H1 (cell line): ENCODE measurements at regions not wholly inside any gene's neighbourhood (a gene's known extent, or its start where the extent isn't known, plus 50 kb on each side); places are given as distances from the start of the nearest gene placed in this dataset.

Source experiments
- BCL11A ChIP-seq, 2 experiments: IDR thresholded peaks; one replicate each; pipeline ENCODE4 v1.6.1; 2011; ENCODE audit warnings: low read depth in 2 of 2, low read length in 2 of 2, mild to moderate bottlenecking in 2 of 2
- POU5F1 ChIP-seq: IDR thresholded peaks from 2 replicates; pipeline ENCODE4 v1.6.1; 2011; ENCODE audit warnings: low read depth, mild to moderate bottlenecking, low read length, moderate library complexity

DNA sequence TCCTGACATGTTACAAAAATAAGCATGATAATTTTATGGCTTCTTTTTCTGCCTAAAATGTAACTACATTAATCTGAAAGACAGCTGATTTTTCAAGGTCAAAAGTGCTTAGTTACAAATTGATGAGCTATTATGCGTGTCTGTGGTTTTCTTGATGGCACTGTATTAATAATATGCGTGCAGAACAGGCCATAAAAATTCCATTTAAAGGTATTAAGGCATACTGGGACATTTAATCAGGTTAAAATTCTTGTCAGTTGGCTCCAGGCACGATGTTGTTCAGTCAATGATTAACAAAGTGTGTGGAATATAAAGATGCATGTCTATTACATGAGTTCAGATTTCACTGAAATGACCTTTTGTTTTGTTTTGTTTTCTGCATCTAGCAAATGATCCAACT, 420.1 kb upstream of the ZNF804A start (continued):
- TF ChIP-seq POU5F1 = no peak
- no peak for TF ChIP-seq BCL11A (IDR thresholded peaks at IDR 0.05; ENCODE audit: low read depth in 2 of 2, low read length in 2 of 2)
